ENCODE measurements at regions not wholly inside any gene's neighbourhood (a gene's known extent, or its start where the extent isn't known, plus 50 kb on each side); places are given as distances from the start of the nearest gene placed in this dataset.
A peak's percentile ranks its signal among the peaks of the same experiment; 100 is the strongest.

GRCh38 chr6:90401933-90402830, 105.5 kb upstream of the BACH2 start:
- Mint-ChIP-seq H3K27me3 (ENCODE audit: low read depth in 3 of 3) (peaks cover 0 to 2% (median 0%) of the 10 kb centered on the region in 3 donors), H3K4me3 (peak overlapping the region in 1 of 2 donors; percentile 41), H3K9me3 (peaks cover 0 to 2% (median 0%) of the 10 kb centered on the region in 7 donors), H3K36me3 (no peaks in the 10 kb centered on the region), H3K27ac (peak overlapping the region in 2 of 7 donors; percentile 12 to 34), H3K4me1 (peaks cover 5% of the 10 kb centered on the region)
- Histone ChIP-seq H3K79me2 (ENCODE audit: insufficient read depth, low read length) (no peaks in the 10 kb centered on the region), H3K27ac (ENCODE audit: low read depth in 1 of 2, low read length in 2 of 2) (no peak overlapping the region), H3K4me3 (replicated peaks in 1 of 3; ENCODE audit: low read depth in 2 of 3, low read length in 3 of 3) (no peak overlapping the region), H2AFZ (ENCODE audit: insufficient read depth, low read depth, low read length, poor library complexity, severe bottlenecking) (no peak overlapping the region), H4K20me1 (ENCODE audit: insufficient read depth, low read length) (no peaks in the 10 kb centered on the region), H3K36me3 (replicated peaks in 1 of 2; ENCODE audit: control insufficient read depth in 1 of 2, insufficient read depth in 2 of 2, low read length in 2 of 2) (no peaks in the 10 kb centered on the region), H3K4me2 (replicated peaks; ENCODE audit: extremely low read depth, low read length, poor library complexity, severe bottlenecking) (no peak overlapping the region), H3K9ac (ENCODE audit: insufficient read depth, low read length, poor library complexity, severe bottlenecking) (no peak overlapping the region), H3K27me3 (ENCODE audit: control insufficient read depth in 2 of 2, insufficient read depth in 2 of 2, low read length in 2 of 2) (no peaks in the 10 kb centered on the region), H3K9me3 (replicated peaks in 1 of 2; ENCODE audit: control insufficient read depth in 1 of 2, insufficient read depth in 1 of 2, low read length in 2 of 2) (no peaks in the 10 kb centered on the region), H3K4me1 (ENCODE audit: control insufficient read depth in 1 of 2, insufficient read depth in 2 of 2, low read length in 2 of 2) (no peaks in the 10 kb centered on the region)
- 76% methylated on average over 5 of the region's 10 CpGs for WGBS (ENCODE audit: insufficient coverage)
- TF ChIP-seq CTCF (IDR thresholded peaks at IDR 0.05): no peak
- no peak for DNase-seq
- intact Hi-C loops (cut with micrococcal nuclease): no loop called here

- no peak overlapping the region for H3K4me3 ChIP-seq (replicated peaks in 1 of 3; ENCODE audit: low read depth in 2 of 3, low read length in 3 of 3)
- intact Hi-C loops (cut with micrococcal nuclease): loop anchor here (10.0 kb wide), 2 partner anchors 75 to 105 kb away; partner anchors contain the start of gene BACH2 (in 1 of the 2)
- no peaks in the 10 kb centered on the region for H3K4me1 ChIP-seq (ENCODE audit: control insufficient read depth in 1 of 2, insufficient read depth in 2 of 2, low read length in 2 of 2)
- Mint-ChIP-seq H3K4me3 (no peak overlapping the region), H3K27ac (peak overlapping the region in 1 of 7 donors; percentile 8), H3K9me3 (peaks cover 0 to 2% (median 0%) of the 10 kb centered on the region in 7 donors), H3K36me3 (no peaks in the 10 kb centered on the region), H3K27me3 (ENCODE audit: low read depth in 3 of 3) (peaks cover 0 to 2% (median 0%) of the 10 kb centered on the region in 3 donors), H3K4me1 (peaks cover 5% of the 10 kb centered on the region)
- no peaks in the 10 kb centered on the region for H3K79me2 ChIP-seq (ENCODE audit: insufficient read depth, low read length)
- H3K27me3 ChIP-seq (ENCODE audit: control insufficient read depth in 2 of 2, insufficient read depth in 2 of 2, low read length in 2 of 2): no peaks in the 10 kb centered on the region
- H3K9me3 ChIP-seq (replicated peaks in 1 of 2; ENCODE audit: control insufficient read depth in 1 of 2, insufficient read depth in 1 of 2, low read length in 2 of 2): no peaks in the 10 kb centered on the region
- no peaks in the 10 kb centered on the region for H3K36me3 ChIP-seq (replicated peaks in 1 of 2; ENCODE audit: control insufficient read depth in 1 of 2, insufficient read depth in 2 of 2, low read length in 2 of 2)
- no peak overlapping the region for H3K27ac ChIP-seq (ENCODE audit: low read depth in 1 of 2, low read length in 2 of 2)
- H4K20me1 ChIP-seq (ENCODE audit: insufficient read depth, low read length): no peaks in the 10 kb centered on the region
- H3K4me2 ChIP-seq (replicated peaks; ENCODE audit: extremely low read depth, low read length, poor library complexity, severe bottlenecking): no peak overlapping the region
- H2AFZ ChIP-seq (ENCODE audit: insufficient read depth, low read depth, low read length, poor library complexity, severe bottlenecking): no peak overlapping the region
- no peak for TF ChIP-seq CTCF (IDR thresholded peaks at IDR 0.05)
- WGBS (ENCODE audit: insufficient coverage): 94% methylated on average over 11 of the region's 12 CpGs
- no peak for DNase-seq
- no peak overlapping the region for H3K9ac ChIP-seq (ENCODE audit: insufficient read depth, low read length, poor library complexity, severe bottlenecking)
Observed at GRCh38 chr6:90399970-90400369, 103.3 kb upstream of the BACH2 start.

All from CD14-positive monocyte (primary cell).